ENCODE measurements at regions not wholly inside any gene's neighbourhood (a gene's known extent, or its start where the extent isn't known, plus 50 kb on each side); places are given as distances from the start of the nearest gene placed in this dataset.
"Not testable (repeated sequence)": the region's sequence is repeated elsewhere in the genome, so short reads cannot be mapped to it uniquely, and the experiment has no call there.

- no peak for DNase-seq (ENCODE audit: low spot score)
These were observed 60.8 kb upstream of the NAMPT start for GRCh38 chr7:106345421-106346166.

DNA sequence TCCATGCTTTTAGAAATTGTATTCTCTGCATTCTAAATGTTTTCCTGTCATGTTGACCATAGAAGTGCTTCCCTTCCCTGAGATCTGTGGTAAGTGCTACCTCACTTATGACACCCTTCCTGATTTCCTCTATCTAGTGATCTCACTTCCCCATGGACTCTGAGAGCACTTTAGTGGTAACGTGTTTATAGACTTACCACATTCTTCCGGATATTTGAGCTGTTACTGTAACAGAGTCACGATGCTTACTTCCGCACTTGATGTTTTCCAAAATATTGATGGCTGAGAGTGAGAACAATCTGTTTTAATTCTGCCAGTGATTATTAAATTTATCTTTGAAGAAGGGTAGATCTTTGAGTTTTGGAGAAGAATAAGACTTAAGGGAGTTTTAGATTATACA is 60.1 kb upstream of the NAMPT start:
- DNase-seq (ENCODE audit: low spot score), result no peak

- no peak for DNase-seq (ENCODE audit: low spot score)
These were observed 59.4 kb upstream of the NAMPT start for GRCh38 chr7:106344211-106344610.

GRCh38 chr7:106342049-106342448 is 57.3 kb upstream of the NAMPT start:
- DNase-seq (ENCODE audit: low spot score), result not testable (repeated sequence)

GRCh38 chr7:106340247-106340596 is 55.4 kb upstream of the NAMPT start:
- not testable (repeated sequence) for DNase-seq (ENCODE audit: low spot score)

GRCh38 chr7:106339513-106340246 is 54.9 kb upstream of the NAMPT start:
- DNase-seq (ENCODE audit: low spot score), result no peak

- DNase-seq (ENCODE audit: low spot score), result no peak
These were observed 53.0 kb upstream of the NAMPT start for GRCh38 chr7:106337754-106338153.

DNA sequence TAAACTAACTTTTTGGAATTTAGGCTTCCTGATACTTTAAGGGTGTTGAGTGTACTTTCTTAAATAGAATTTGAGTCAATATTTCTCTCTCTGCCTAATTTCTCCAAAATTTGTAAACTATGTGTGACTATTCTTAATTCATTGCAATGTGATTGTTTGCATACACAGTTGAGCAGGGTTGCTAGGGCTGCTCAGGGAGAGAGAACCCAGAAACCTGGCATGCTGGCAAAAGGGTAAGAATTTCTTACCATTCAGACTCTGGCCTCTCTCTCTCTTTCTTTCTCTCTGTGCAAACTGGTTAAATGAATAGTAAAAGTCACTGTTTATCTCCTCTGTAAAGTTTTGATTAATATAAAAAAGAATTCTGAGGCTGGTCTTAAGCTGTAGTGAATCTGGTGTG is 51.0 kb upstream of the NAMPT start:
- DNase-seq (ENCODE audit: low spot score), result no peak
